ENCODE measurements at regions not wholly inside any gene's neighbourhood (a gene's known extent, or its start where the extent isn't known, plus 50 kb on each side); places are given as distances from the start of the nearest gene placed in this dataset.

GRCh38 chr7:135801877-135802276 lies 53.3 kb upstream of the FAM180A start:
- no peak for TF ChIP-seq EZH2 (IDR thresholded peaks at IDR 0.05)
- Mint-ChIP-seq H3K4me3 (no peak overlapping the region), H3K9me3 (no peaks in the 10 kb centered on the region), H3K4me1 (peaks cover 20% of the 10 kb centered on the region), H3K27me3 (ENCODE audit: insufficient read depth, low read depth) (peaks cover 6% of the 10 kb centered on the region), H3K36me3 (no peaks in the 10 kb centered on the region), H3K27ac (no peak overlapping the region)
- no peaks in the 10 kb centered on the region for H4K20me1 ChIP-seq (ENCODE audit: low read depth)
- no peak overlapping the region for H3K9ac ChIP-seq
- no peaks in the 10 kb centered on the region for H3K79me2 ChIP-seq (ENCODE audit: low read depth)
- H3K27ac ChIP-seq = no peak overlapping the region
- H3K36me3 ChIP-seq = no peaks in the 10 kb centered on the region
- no peak overlapping the region for H3K4me2 ChIP-seq
- DNase-seq (ENCODE audit: low spot score) = no peak
- H3K4me1 ChIP-seq = peaks cover 5% of the 10 kb centered on the region
- no peaks in the 10 kb centered on the region for H3K9me3 ChIP-seq (ENCODE audit: low read depth)
- H3F3A ChIP-seq (ENCODE audit: low read depth) = no peaks in the 10 kb centered on the region
- no peak overlapping the region for H3K4me3 ChIP-seq
- H3K27me3 ChIP-seq = no peaks in the 10 kb centered on the region
- H2AFZ ChIP-seq (replicated peaks) = no peak overlapping the region

DNA sequence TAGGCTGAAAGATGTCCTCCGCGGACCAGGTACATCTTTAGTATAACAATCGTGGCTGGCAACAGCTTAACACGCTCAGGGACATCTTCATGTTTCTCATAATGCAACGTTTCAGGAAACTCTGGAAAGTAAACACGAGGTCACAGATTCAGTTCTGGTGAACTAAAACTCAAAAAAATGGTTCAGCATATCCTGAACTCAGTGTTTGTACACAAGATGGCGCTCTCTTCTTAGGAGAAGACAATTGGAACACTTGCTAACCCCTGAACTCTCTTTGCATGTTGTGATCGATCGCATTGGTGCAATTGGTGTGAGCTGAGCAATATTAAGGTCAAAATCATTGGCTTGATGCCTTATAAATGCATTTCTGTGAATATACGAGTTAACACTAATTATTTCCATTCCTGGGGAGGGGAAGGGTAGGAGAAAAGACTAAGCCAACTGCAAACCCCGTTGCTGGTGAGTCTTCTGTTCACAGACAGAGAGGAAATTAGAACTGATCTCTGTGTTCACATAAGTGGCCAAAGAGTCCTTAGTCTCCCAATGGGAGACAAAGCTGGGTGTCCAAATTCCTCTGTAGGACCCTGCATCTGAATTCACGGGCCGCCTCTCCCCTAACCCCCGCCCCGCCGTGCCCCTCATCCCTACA lies 52.6 kb upstream of the FAM180A start:
- no peaks in the 10 kb centered on the region for H3F3A ChIP-seq (ENCODE audit: low read depth)
- H3K36me3 ChIP-seq = no peaks in the 10 kb centered on the region
- H3K27ac Mint-ChIP-seq = no peak overlapping the region
- no peaks in the 10 kb centered on the region for H3K27me3 ChIP-seq
- no peak for TF ChIP-seq EZH2 (IDR thresholded peaks at IDR 0.05)
- TF ChIP-seq, protein P1, sequence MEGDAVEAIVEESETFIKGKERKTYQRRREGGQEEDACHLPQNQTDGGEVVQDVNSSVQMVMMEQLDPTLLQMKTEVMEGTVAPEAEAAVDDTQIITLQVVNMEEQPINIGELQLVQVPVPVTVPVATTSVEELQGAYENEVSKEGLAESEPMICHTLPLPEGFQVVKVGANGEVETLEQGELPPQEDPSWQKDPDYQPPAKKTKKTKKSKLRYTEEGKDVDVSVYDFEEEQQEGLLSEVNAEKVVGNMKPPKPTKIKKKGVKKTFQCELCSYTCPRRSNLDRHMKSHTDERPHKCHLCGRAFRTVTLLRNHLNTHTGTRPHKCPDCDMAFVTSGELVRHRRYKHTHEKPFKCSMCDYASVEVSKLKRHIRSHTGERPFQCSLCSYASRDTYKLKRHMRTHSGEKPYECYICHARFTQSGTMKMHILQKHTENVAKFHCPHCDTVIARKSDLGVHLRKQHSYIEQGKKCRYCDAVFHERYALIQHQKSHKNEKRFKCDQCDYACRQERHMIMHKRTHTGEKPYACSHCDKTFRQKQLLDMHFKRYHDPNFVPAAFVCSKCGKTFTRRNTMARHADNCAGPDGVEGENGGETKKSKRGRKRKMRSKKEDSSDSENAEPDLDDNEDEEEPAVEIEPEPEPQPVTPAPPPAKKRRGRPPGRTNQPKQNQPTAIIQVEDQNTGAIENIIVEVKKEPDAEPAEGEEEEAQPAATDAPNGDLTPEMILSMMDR (IDR thresholded peaks at IDR 0.05) = peak; percentile 91
- no peak for TF ChIP-seq EZH2phosphoT487 (IDR thresholded peaks at IDR 0.05)
- H3K27me3 Mint-ChIP-seq (ENCODE audit: insufficient read depth, low read depth) = peaks cover 6% of the 10 kb centered on the region
- no peaks in the 10 kb centered on the region for H3K36me3 Mint-ChIP-seq
- peaks cover 20% of the 10 kb centered on the region for H3K4me1 Mint-ChIP-seq
- peak overlapping the region; percentile 83 for H2AFZ ChIP-seq (replicated peaks)
- H3K4me3 Mint-ChIP-seq = no peak overlapping the region
- H3K9me3 Mint-ChIP-seq = no peaks in the 10 kb centered on the region
- peak; percentile 88 for DNase-seq (ENCODE audit: low spot score)
- H3K9me3 ChIP-seq (ENCODE audit: low read depth) = no peaks in the 10 kb centered on the region
- H3K4me2 ChIP-seq = peak overlapping the region; percentile 23
- H3K4me1 ChIP-seq = peaks cover 5% of the 10 kb centered on the region
- H3K79me2 ChIP-seq (ENCODE audit: low read depth) = no peaks in the 10 kb centered on the region
- no peak overlapping the region for H3K9ac ChIP-seq
- no peak overlapping the region for H3K4me3 ChIP-seq
- no peaks in the 10 kb centered on the region for H4K20me1 ChIP-seq (ENCODE audit: low read depth)
- H3K27ac ChIP-seq = no peak overlapping the region

GRCh38 chr7:135800560-135800959 lies 51.9 kb upstream of the FAM180A start:
- H3K4me2 ChIP-seq = peak overlapping the region; percentile 23
- H3K9ac ChIP-seq = no peak overlapping the region
- no peaks in the 10 kb centered on the region for H3K36me3 ChIP-seq
- H4K20me1 ChIP-seq (ENCODE audit: low read depth) = no peaks in the 10 kb centered on the region
- no peak overlapping the region for H3K27ac ChIP-seq
- no peaks in the 10 kb centered on the region for H3K9me3 ChIP-seq (ENCODE audit: low read depth)
- no peaks in the 10 kb centered on the region for H3F3A ChIP-seq (ENCODE audit: low read depth)
- Mint-ChIP-seq H3K27me3 (ENCODE audit: insufficient read depth, low read depth) (peaks cover 6% of the 10 kb centered on the region), H3K4me1 (peaks cover 20% of the 10 kb centered on the region), H3K36me3 (no peaks in the 10 kb centered on the region), H3K27ac (peak overlapping the region; percentile 23), H3K9me3 (no peaks in the 10 kb centered on the region), H3K4me3 (no peak overlapping the region)
- H3K4me1 ChIP-seq = peaks cover 5% of the 10 kb centered on the region
- peak; percentile 20 for DNase-seq (ENCODE audit: low spot score)
- no peaks in the 10 kb centered on the region for H3K79me2 ChIP-seq (ENCODE audit: low read depth)
- peak overlapping the region; percentile 83 for H2AFZ ChIP-seq (replicated peaks)
- H3K27me3 ChIP-seq = no peaks in the 10 kb centered on the region
- no peak overlapping the region for H3K4me3 ChIP-seq
- TF ChIP-seq, protein P1 (IDR thresholded peaks at IDR 0.05) = no peak
- no peak for TF ChIP-seq EZH2 (IDR thresholded peaks at IDR 0.05)
- TF ChIP-seq EZH2phosphoT487 (IDR thresholded peaks at IDR 0.05) = no peak

- TF ChIP-seq EZH2phosphoT487 (IDR thresholded peaks at IDR 0.05) (no peak), EZH2 (IDR thresholded peaks at IDR 0.05) (no peak)
- TF ChIP-seq, protein P1 (IDR thresholded peaks at IDR 0.05) = no peak
- Histone ChIP-seq H4K20me1 (ENCODE audit: low read depth) (no peaks in the 10 kb centered on the region), H3K27me3 (no peaks in the 10 kb centered on the region), H3F3A (ENCODE audit: low read depth) (no peaks in the 10 kb centered on the region), H3K4me1 (peaks cover 5% of the 10 kb centered on the region), H3K9me3 (ENCODE audit: low read depth) (no peaks in the 10 kb centered on the region), H3K9ac (no peak overlapping the region), H3K4me3 (no peak overlapping the region), H3K36me3 (no peaks in the 10 kb centered on the region), H3K79me2 (ENCODE audit: low read depth) (no peaks in the 10 kb centered on the region), H2AFZ (replicated peaks) (no peak overlapping the region), H3K4me2 (no peak overlapping the region), H3K27ac (no peak overlapping the region)
- Mint-ChIP-seq H3K27me3 (ENCODE audit: insufficient read depth, low read depth) (peaks cover 6% of the 10 kb centered on the region), H3K4me3 (no peak overlapping the region), H3K9me3 (no peaks in the 10 kb centered on the region), H3K4me1 (peaks cover 20% of the 10 kb centered on the region), H3K36me3 (no peaks in the 10 kb centered on the region), H3K27ac (no peak overlapping the region)
- no peak for DNase-seq (ENCODE audit: low spot score)
These were observed 51.3 kb upstream of the FAM180A start for GRCh38 chr7:135799881-135800280.
